SU-DHL-6 (cell line): ENCODE measurements at regions not wholly inside any gene's neighbourhood (a gene's known extent, or its start where the extent isn't known, plus 50 kb on each side); places are given as distances from the start of the nearest gene placed in this dataset.

Source experiments
- H2AFZ ChIP-seq: fragments of 200-600 bp; sonication (generic); 2 replicates; pipeline ENCODE4 v1.6.1; 2014; ENCODE audit warnings: low read depth, mild to moderate bottlenecking, moderate library complexity, mixed read lengths, antibody characterized with exemption, low read length; ENCODE audit not compliant: severe bottlenecking
- H3F3A ChIP-seq: fragments of 200-600 bp; shearing (Covaris generic); 2 replicates; pipeline ENCODE4 v1.6.0; 2016; ENCODE audit warnings: antibody characterized with exemption, mild to moderate bottlenecking; ENCODE audit not compliant: insufficient read depth
- H3K27ac ChIP-seq: fragments of 200-600 bp; sonication (generic); 2 replicates; pipeline ENCODE4 v1.5.1; 2016; ENCODE audit warnings: low read depth, mild to moderate bottlenecking, low read length, moderate library complexity, mixed read lengths
- H3K27me3 ChIP-seq: fragments of 200-600 bp; sonication (generic), shearing (Covaris generic); 2 replicates; pipeline ENCODE4 v1.6.0; 2014; ENCODE audit warnings: mild to moderate bottlenecking, low read length
- H3K36me3 ChIP-seq: fragments of 200-600 bp; sonication (generic); 2 replicates; pipeline ENCODE4 v1.6.1; 2014; ENCODE audit warnings: mild to moderate bottlenecking, low read length, mixed read lengths
- H3K4me2 ChIP-seq: fragments of 300-600, 200-600 bp; shearing (Covaris generic), sonication (generic); 2 replicates; pipeline ENCODE4 v1.6.0; 2014; ENCODE audit warnings: low read length, low read depth, mild to moderate bottlenecking; ENCODE audit not compliant: poor library complexity, severe bottlenecking
- H3K4me3 ChIP-seq: fragments of 200-600 bp; sonication (generic); 2 replicates; pipeline ENCODE4 v1.5.1; 2014; ENCODE audit warnings: antibody characterized with exemption, low read length, mild to moderate bottlenecking, mixed read lengths; ENCODE audit not compliant: insufficient read depth, poor library complexity, severe bottlenecking
- H3K79me2 ChIP-seq: fragments of 200-600 bp; sonication (generic); 2 replicates; pipeline ENCODE4 v1.6.1; 2014; ENCODE audit warnings: mild to moderate bottlenecking, low read length, moderate library complexity; ENCODE audit not compliant: insufficient read depth
- H3K9ac ChIP-seq: fragments of 200-600 bp; sonication (generic); 2 replicates; pipeline ENCODE4 v1.7.0; 2014; ENCODE audit warnings: mild to moderate bottlenecking, low read length
- H3K9me2 ChIP-seq: fragments of 200-600 bp; sonication (generic); replicated peaks from 2 replicates; pipeline ENCODE4 v1.6.1; 2014; ENCODE audit warnings: low read length; ENCODE audit not compliant: insufficient read depth
- H3K9me3 ChIP-seq: fragments of 200-600 bp; sonication (generic); 2 replicates; pipeline ENCODE4 v1.6.1; 2014; ENCODE audit warnings: low read length, mixed read lengths; ENCODE audit not compliant: insufficient read depth
- H4K20me1 ChIP-seq: fragments of 200-600 bp; sonication (generic); 2 replicates; pipeline ENCODE4 v1.6.1; 2014; ENCODE audit warnings: low read depth, mild to moderate bottlenecking, antibody characterized with exemption, low read length, moderate library complexity, mixed read lengths
- EZH2phosphoT487 ChIP-seq: fragments of 200-600 bp; sonication (generic), shearing (Covaris generic); conservative IDR thresholded peaks from 2 replicates; pipeline ENCODE4 v1.6.1; 2018; ENCODE audit warnings: mild to moderate bottlenecking, antibody characterized with exemption, low read length, moderate library complexity, mixed read lengths
- TF ChIP-seq, protein P1 (sequence below): fragments of 200-600 bp; sonication (generic); IDR thresholded peaks from one replicate; pipeline ENCODE4 v1.5.1; 2017; ENCODE audit warnings: antibody characterized with exemption, mild to moderate bottlenecking, low read length, moderate library complexity; ENCODE audit not compliant: insufficient read depth, poor library complexity, severe bottlenecking

DNA sequence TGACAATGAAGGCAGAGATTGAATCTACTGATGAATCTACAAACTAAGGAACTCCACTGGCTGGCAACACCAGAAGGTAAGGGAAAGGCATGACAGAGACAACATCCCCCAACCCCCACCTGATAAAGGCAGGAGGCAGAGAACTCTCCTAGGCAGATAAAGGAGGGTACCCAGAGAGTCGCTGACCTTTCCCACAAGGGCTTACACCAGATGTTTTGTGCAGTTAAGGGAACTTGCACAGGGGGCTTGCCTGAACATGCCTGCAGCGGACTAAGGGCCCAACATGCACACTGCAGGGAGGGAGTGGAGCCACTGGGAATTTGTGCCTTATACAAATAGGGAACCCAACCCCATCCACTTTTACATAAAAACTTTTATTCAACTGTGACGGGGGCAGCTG is 1996.9 kb upstream of the RAG2 start:
- H3K9me3 ChIP-seq = no peaks in the 10 kb centered on the region
- no peak overlapping the region for H3K4me3 ChIP-seq
- H3K9ac ChIP-seq = no peak overlapping the region
- H3K27me3 ChIP-seq = no peaks in the 10 kb centered on the region
- no peaks in the 10 kb centered on the region for H3K79me2 ChIP-seq
- TF ChIP-seq EZH2phosphoT487 = no peak
- TF ChIP-seq, protein P1, sequence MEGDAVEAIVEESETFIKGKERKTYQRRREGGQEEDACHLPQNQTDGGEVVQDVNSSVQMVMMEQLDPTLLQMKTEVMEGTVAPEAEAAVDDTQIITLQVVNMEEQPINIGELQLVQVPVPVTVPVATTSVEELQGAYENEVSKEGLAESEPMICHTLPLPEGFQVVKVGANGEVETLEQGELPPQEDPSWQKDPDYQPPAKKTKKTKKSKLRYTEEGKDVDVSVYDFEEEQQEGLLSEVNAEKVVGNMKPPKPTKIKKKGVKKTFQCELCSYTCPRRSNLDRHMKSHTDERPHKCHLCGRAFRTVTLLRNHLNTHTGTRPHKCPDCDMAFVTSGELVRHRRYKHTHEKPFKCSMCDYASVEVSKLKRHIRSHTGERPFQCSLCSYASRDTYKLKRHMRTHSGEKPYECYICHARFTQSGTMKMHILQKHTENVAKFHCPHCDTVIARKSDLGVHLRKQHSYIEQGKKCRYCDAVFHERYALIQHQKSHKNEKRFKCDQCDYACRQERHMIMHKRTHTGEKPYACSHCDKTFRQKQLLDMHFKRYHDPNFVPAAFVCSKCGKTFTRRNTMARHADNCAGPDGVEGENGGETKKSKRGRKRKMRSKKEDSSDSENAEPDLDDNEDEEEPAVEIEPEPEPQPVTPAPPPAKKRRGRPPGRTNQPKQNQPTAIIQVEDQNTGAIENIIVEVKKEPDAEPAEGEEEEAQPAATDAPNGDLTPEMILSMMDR = no peak
- no peak overlapping the region for H2AFZ ChIP-seq
- no peak overlapping the region for H3K4me2 ChIP-seq
- H4K20me1 ChIP-seq = no peaks in the 10 kb centered on the region
- no peaks in the 10 kb centered on the region for H3F3A ChIP-seq
- no peaks in the 10 kb centered on the region for H3K9me2 ChIP-seq
- no peak overlapping the region for H3K27ac ChIP-seq
- H3K36me3 ChIP-seq = no peaks in the 10 kb centered on the region

DNA sequence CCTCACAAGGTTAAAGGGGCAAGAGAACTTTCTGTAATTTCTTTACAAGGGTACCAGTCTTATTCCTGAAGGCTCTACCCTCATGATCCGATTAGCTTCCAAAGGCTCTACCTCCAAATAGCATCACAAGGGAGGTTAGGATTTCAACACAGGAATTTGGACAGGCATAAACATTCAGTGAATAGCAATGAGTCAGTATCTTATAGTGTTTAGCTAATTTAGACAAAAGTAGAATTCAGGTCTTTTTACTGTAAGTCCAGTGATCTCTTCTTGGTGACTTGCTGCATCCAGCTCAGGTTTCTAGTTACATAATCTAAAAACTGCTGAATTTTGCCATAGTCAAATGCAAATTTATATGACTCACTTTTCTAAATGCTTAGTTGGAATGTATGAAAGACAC is 1995.6 kb upstream of the RAG2 start:
- no peak overlapping the region for H3K27ac ChIP-seq
- H3K9me3 ChIP-seq = no peaks in the 10 kb centered on the region
- H3K9me2 ChIP-seq = no peaks in the 10 kb centered on the region
- H3K79me2 ChIP-seq = no peaks in the 10 kb centered on the region
- no peaks in the 10 kb centered on the region for H4K20me1 ChIP-seq
- H3K4me2 ChIP-seq = no peak overlapping the region
- no peaks in the 10 kb centered on the region for H3K36me3 ChIP-seq
- H2AFZ ChIP-seq = no peak overlapping the region
- H3K27me3 ChIP-seq = no peaks in the 10 kb centered on the region
- H3K4me3 ChIP-seq = no peak overlapping the region
- no peak overlapping the region for H3K9ac ChIP-seq
- H3F3A ChIP-seq = no peaks in the 10 kb centered on the region
- TF ChIP-seq EZH2phosphoT487 = no peak
- TF ChIP-seq, protein P1 = no peak

DNA sequence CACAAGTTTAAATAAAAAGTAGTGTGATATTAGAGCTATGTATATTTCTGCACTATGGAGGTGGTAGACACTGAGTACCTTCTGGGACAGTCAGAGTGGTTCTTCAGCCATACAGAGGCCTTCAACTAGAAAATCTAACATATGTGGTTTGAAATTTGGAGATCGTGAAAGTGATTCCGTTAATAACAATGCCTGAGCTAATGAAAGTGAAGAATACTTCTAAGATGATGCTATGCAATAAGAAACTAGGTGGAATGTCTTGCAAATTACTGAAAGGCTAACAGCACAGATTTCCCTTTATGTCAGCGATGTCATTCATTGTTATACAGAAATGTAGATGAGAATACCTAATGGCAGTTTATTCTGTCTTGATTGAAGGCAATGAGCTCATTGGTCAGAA is 1984.7 kb upstream of the RAG2 start:
- Histone ChIP-seq H3K4me2 (no peak overlapping the region), H4K20me1 (no peaks in the 10 kb centered on the region), H3K9me2 (no peaks in the 10 kb centered on the region), H2AFZ (no peak overlapping the region), H3K27ac (no peak overlapping the region), H3K79me2 (no peaks in the 10 kb centered on the region), H3K9ac (no peak overlapping the region), H3K36me3 (no peaks in the 10 kb centered on the region), H3F3A (no peaks in the 10 kb centered on the region), H3K27me3 (no peaks in the 10 kb centered on the region), H3K9me3 (no peaks in the 10 kb centered on the region), H3K4me3 (no peak overlapping the region)
- no peak for TF ChIP-seq EZH2phosphoT487
- TF ChIP-seq, protein P1 = no peak

DNA sequence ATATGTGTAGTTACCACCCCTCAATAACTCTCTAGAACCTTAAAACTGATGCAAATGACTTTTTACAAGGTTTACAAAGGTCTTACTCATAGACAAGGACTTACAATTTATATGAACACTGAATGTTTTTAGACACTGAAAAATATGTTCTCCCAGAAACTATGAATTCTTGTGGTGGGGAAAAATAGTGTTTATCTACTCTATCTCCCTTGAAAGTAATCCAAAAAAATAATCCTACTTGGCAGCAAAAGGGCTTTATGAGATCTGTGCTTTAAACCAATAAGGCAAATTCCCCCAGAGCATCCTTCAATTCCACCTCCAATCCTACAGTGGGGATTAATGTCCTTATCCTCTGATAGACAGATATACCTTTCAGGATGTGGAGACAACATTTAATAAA is 1984.1 kb upstream of the RAG2 start:
- Histone ChIP-seq H3K9ac (no peak overlapping the region), H3K27ac (no peak overlapping the region), H3K36me3 (no peaks in the 10 kb centered on the region), H3F3A (no peaks in the 10 kb centered on the region), H3K4me3 (no peak overlapping the region), H3K4me2 (no peak overlapping the region), H2AFZ (no peak overlapping the region), H3K9me2 (no peaks in the 10 kb centered on the region), H3K9me3 (no peaks in the 10 kb centered on the region), H3K27me3 (no peaks in the 10 kb centered on the region), H4K20me1 (no peaks in the 10 kb centered on the region), H3K79me2 (no peaks in the 10 kb centered on the region)
- TF ChIP-seq, protein P1 = no peak
- no peak for TF ChIP-seq EZH2phosphoT487
